ENCODE measurements at regions not wholly inside any gene's neighbourhood (a gene's known extent, or its start where the extent isn't known, plus 50 kb on each side); places are given as distances from the start of the nearest gene placed in this dataset.
"Not testable (repeated sequence)": the region's sequence is repeated elsewhere in the genome, so short reads cannot be mapped to it uniquely, and the experiment has no call there.

DNA sequence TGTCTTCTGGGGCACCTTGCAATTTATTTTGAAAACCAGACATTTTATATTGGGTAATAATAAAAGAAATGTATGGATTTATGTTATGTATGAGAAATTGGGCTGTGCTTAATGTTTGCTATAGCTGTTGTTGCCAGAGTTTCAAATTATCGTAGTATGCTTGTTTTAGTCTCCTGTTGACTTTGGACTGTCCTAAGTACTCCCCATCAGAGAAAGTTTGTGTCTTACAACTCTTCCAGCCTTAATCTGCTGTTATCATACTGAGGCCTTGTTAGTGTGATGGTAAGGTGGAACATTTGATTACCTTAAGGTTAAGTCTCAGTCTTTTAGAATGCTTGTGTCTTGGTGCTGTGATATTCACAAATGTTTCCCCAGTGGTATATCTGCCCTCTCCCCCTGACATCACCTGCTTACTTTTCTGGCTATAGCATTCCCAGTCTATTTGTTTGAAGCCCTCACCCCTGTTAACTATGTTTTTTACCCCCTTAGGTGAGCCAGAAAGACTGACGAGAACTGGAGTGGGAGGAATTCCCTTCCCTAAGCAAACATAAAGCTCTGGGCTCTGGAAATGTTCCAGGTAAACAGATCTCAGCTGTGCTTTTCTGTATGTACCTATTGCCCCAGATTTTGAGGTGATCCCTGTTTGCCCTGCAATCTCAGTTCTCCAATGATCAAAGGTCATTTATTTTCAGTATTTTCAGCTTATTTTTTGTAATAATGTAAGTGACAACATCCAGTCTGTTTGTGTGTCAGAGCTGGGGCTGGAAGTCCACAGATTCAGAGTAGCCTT lies 581.1 kb upstream of the CITED2 start:
- no peak for DNase-seq

DNA sequence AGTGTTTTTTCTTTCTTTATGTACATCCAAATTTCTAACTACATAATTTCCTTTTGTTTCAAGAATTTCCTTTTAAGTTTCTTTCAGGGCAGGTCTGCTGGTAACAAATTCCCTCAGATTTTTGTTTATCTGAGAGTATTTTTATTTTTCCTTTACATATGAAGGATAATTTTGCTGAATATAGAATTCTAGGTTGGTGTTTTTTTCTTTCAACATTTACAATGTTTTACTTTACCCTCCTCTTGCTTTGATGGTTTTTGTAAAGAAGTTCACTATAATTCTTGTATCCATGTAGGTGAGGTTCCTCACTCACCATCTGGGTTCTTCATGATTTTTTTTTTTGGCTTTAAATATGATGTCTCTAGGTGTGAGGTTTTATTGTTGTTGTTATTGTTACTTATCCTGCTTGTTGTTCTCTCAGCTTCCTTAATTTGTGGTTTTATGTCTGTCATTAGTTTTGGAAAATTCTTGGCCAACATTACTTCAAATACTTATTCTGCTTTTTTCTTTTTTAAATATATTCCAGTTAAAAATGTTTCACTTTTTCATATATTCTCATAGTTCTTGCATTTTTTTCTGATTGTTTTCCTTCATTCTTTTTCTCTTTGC lies 580.1 kb upstream of the CITED2 start:
- no peak for DNase-seq
- in situ Hi-C loops (cut with HindIII; ENCODE audit: low pct_ligation_motif_present, low pct_unique_long_range_greater_than_20kb, low sequenced_read_pairs): no loop called here

More for the DNA sequence above, 581.1 kb upstream of the CITED2 start:
- in situ Hi-C loops (cut with HindIII; ENCODE audit: low pct_ligation_motif_present, low pct_unique_long_range_greater_than_20kb, low sequenced_read_pairs): no loop called here

DNA sequence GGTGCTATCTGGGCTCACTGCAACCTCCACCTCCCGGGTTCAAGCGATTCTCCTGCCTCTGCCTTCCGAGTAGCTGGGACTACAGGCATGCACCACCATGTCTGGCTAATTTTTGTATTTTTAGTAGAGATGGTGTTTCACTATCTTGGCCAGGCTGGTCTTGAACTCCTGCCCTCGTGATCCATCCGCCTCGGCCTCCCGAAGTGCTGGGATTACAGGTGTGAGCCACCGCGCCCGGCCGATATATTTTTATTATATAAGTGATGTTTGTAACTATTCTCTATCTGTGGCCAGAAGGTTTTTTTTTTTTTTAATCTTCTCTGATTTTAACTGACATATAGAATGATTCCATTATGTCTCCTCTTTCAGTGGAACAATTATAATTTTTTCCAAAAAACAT lies 579.3 kb upstream of the CITED2 start:
- in situ Hi-C loops (cut with HindIII; ENCODE audit: low pct_ligation_motif_present, low pct_unique_long_range_greater_than_20kb, low sequenced_read_pairs); DNase-seq: not testable (repeated sequence)

DNA sequence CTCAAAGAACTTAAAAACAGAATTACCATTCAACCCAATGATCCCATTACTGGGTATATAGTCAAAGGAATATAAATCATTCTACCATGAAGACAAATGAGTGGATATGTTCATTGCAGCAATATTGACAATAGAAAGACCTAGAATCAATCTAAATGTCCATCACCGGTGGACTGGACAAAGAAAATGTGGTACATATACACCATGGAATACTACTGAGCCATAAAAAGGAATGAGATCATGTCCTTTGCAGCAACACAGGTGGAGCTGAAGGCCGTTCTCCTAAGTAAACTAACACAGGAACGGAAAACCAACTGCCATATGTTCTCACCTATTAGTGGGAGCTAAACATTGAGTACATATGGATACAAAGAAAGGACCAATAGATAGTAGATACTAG lies 576.7 kb upstream of the CITED2 start:
- in situ Hi-C loops (cut with HindIII; ENCODE audit: low pct_ligation_motif_present, low pct_unique_long_range_greater_than_20kb, low sequenced_read_pairs): no loop called here
- no peak for DNase-seq

DNA sequence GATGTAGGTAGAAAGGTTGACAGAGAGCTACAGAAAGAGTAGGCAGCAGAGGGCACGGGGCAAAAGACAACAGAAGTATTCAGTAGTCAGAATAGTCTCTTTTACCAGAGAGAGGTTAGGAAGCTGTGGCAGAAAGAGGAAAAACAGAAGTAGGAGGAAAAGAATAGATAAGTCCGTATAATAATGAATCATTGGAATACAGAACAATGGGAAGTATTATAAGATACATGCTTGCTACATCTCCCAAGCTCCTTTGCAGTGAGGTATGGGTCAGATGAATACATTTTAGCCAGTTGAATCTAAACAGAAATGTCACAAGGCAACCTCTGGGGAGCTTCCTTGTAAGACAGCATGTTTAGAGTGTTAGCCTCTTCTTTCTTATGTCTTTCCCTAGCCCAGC lies 570.5 kb upstream of the CITED2 start:
- in situ Hi-C loops (cut with HindIII; ENCODE audit: low pct_ligation_motif_present, low pct_unique_long_range_greater_than_20kb, low sequenced_read_pairs): no loop called here

DNA sequence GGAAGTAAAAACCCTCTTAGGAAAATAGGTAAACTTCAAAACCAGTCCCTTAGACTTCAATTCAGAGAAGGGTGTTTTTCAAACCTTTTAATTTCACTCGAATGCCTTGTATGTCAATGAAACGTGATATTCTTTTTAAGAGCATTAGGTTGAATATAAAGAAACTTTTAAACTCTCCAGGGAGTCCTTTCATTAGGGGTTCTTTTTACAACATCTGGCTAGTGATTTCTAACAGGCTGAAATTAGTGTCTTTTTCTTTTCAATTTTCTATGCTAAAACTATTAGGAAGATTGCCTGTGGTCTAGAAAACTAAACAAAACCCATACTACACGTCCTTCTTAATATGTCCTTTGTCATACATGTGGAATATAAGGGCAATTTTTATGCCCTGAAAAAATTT lies 569.7 kb upstream of the CITED2 start:
- DNase-seq: no peak
- in situ Hi-C loops (cut with HindIII; ENCODE audit: low pct_ligation_motif_present, low pct_unique_long_range_greater_than_20kb, low sequenced_read_pairs): no loop called here

More for the DNA sequence above, 570.5 kb upstream of the CITED2 start:
- DNase-seq: no peak

DNA sequence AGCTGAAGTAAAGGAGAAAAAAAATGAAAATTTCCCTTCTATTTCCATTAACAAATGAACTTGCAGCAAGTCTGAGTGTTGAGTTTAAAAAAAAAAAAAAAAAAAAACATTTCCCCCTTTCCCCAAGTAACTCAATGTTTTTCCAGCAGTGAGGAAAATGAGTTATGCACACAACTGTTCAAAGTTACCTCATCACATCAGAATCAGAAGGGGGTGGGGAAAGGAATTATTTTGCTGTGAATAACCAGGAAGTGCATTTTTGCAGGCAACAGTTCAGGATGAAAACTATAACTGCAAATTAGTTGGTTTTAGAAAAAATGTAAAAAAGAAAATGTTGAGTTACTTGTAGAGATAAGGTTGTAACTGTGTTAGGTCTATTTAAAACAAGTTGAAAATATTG lies 568.9 kb upstream of the CITED2 start:
- DNase-seq: peak; percentile 82
- in situ Hi-C loops (cut with HindIII; ENCODE audit: low pct_ligation_motif_present, low pct_unique_long_range_greater_than_20kb, low sequenced_read_pairs): no loop called here

DNA sequence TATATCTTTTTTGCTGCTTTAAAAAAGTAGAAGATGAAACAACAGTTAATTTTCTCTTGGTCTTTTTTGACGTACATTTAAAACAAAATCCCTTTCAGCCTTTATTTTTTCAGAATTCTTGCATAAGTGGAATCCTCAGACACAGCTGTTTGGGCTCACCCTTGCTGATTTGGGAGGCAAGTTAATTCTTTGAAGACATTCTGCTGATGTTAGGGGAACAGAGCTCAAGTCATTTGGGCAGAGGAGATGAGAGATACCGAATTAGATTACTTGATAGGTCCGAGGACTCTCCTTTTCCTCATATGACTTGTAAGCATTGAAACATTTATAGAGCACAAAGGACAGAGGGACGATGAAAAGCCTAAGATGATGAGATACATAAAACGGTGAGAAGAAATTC lies 567.9 kb upstream of the CITED2 start:
- in situ Hi-C loops (cut with HindIII; ENCODE audit: low pct_ligation_motif_present, low pct_unique_long_range_greater_than_20kb, low sequenced_read_pairs): no loop called here
- DNase-seq: no peak

DNA sequence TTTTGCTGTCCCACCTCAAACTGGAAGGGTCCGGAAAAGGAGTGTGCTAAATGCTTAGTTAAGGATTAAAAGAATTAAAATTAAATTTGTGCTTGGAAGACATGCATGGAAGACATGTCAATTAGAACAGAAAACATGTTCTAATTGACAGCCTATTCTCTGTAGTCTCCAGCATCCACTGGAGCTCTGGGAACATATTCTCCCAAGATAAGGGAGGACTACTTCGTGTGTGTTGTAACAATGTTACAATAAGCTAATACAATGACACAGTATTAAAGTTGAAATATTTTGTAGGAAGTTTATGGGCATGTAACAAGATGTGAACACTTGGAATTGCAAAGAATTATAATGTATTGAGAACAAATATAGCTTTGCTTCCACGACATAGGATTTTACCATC lies 567.4 kb upstream of the CITED2 start:
- in situ Hi-C loops (cut with HindIII; ENCODE audit: low pct_ligation_motif_present, low pct_unique_long_range_greater_than_20kb, low sequenced_read_pairs): no loop called here

DNA sequence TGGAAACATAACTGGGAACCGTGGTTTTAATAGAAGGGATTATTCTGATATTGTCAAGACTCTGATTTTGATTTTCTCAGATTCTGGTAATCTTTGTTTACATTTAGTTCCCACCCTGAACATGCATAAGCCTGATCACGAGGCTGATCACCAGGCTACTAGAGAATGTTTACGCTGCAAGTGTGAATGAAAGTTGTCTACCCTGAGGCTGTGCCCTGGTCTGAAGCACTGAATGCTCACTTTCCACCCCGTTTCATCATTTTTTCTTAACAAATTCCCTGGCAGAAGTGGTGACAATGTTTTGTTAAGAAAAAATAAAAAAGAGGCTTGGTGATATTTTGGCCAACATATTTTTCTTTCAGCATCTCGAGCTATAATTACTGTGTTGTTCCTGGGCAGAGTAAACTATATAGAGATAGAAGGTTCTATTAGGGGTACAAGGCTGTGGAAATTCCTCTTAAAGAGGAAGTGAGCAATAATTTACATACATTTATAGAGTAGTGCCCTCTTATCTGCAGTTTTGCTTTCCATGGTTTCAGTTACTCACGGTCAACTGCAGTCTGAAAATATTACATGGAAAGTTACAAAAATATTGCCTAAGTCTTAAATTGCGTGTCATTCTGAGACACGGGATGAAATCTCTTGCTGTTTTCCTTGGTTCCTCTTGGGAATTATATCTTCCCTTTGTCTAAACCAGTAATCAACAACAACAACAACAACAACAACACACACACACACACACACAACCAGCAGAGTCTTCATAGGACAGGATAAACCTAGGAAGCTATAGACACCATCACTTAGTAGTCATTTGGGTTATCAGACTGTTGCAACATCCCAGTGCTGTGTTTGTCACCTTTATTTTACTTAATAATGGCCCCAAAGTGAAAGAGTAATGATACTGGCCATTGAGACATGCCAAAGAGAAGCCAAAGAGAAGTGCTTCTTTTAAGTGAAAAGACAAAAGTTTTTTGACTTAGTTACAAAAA lies 566.6 kb upstream of the CITED2 start:
- no peak for DNase-seq
- in situ Hi-C loops (cut with HindIII; ENCODE audit: low pct_ligation_motif_present, low pct_unique_long_range_greater_than_20kb, low sequenced_read_pairs): no loop called here

More for the DNA sequence above, 567.4 kb upstream of the CITED2 start:
- DNase-seq: no peak

DNA sequence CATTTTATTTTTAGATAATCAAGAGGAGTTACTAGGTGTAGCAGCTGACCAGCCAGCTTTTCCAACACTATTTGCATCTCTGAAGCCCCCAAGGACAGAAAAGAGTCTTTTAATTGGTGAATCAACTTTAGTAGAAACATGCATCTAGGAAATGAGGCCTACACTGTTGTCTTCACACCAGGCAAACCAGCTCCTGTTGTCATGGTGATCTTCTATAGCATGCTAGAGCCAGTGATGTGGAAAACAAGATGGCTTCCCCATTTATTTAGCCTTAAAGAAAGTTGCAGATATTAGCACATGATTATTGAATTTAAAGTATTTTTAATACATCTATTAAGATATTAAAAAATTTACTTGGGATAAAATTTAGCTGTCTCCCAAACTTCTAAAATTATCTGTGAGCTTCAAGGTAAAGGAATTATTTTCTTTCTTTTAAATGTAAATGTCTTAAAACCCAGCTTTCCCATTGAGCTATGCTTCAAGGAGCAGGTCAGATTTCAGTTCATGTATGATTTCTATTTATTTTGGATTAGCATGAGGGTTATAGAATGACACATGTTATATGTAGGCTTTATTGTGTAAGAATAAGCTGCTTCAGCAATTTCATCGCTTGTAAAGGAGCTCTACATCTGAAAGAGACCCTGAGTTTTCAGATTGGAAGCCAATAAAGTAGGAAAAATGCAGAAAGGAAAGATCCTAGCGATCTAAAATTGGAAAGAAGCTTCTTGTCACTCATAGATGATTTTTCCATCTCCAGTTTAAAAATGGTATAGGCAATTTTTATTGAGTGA lies 564.9 kb upstream of the CITED2 start:
- in situ Hi-C loops (cut with HindIII; ENCODE audit: low pct_ligation_motif_present, low pct_unique_long_range_greater_than_20kb, low sequenced_read_pairs): no loop called here
- DNase-seq: no peak

DNA sequence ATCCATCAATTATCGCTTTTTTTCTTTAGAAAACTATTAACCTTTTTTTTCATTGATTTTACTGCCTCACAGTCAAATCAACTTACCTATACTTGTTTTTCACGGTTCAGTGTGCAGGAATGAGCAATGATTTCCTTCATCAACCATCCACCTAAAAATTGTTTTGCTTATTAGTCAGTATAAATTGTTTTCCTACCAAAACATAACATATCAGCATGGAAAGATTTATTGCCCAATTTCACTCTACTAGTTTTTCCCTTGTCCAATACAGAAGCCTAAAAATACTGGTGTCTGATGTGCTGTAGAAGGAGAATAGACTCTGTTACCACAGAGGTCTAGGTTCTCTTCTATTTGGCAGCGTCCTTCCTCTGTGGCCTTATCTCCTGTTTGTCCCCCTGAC lies 558.2 kb upstream of the CITED2 start:
- no peak for DNase-seq
- in situ Hi-C loops (cut with HindIII; ENCODE audit: low pct_ligation_motif_present, low pct_unique_long_range_greater_than_20kb, low sequenced_read_pairs): no loop called here

DNA sequence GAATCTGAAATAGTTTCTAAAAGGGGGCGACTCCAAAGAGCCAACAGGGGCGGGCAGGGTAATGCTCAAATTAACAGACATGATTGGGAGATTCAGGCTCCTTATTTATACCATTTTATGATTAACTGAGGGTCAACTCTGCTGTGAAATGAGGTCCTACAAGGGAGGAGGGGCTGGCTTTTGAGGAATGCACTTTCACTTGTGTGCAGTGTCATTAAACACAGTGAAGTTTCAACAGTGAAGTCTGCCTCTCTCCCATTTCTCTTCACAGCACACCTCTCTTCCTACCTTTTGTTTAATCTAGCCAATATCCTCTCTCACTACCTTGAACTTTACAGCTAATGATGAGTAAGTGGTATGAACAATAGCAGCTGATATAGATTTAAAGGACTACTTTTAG lies 557.3 kb upstream of the CITED2 start:
- peak; percentile 7 for DNase-seq
- in situ Hi-C loops (cut with HindIII; ENCODE audit: low pct_ligation_motif_present, low pct_unique_long_range_greater_than_20kb, low sequenced_read_pairs): no loop called here

DNA sequence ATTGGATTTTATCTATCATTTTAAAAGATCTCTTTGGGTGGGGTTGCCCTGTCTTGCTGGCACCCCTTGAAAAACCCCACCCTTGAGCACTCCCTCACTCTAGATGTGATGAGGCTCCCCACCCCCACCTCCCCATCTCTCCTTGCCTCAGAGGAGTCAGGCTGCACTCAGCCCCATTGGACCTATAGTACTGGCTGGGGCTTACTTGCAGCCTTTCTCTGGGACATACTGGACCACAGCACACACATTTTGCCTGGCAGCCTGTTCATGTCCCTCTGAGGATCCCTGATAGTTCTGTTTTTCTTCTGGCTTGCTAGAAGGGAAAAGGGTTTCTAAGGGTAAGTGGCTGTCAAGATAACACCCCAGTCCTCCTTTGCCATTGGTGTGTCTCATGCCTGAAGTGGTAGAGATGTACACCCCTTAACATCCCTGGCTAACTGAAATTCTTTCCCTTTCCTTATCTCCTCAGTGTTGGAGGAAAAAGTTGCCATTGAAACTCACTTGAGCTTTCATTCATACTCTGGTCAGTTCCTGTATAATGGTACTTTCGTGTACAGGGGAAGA lies 553.4 kb upstream of the CITED2 start:
- in situ Hi-C loops (cut with HindIII; ENCODE audit: low pct_ligation_motif_present, low pct_unique_long_range_greater_than_20kb, low sequenced_read_pairs): no loop called here
- no peak for DNase-seq

DNA sequence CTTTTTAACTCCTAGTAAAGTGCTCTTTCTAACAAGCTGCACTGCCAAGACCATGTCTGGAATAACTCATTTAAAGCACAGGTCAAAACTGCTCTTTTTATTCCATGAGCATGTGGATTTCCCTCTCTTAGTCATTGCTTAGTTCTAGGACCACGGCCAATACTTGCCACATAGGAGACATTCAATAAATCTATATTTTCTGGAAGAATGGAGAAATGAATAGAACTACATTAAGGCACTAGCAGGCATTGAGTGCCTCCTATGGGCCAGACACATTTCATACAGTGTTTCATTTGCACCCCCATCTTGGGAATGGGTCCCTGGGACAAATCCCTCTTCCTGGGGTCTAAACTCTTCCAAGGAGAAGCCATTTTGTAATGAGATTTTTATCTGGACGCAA lies 552.8 kb upstream of the CITED2 start:
- DNase-seq: no peak
- in situ Hi-C loops (cut with HindIII; ENCODE audit: low pct_ligation_motif_present, low pct_unique_long_range_greater_than_20kb, low sequenced_read_pairs): no loop called here

DNA sequence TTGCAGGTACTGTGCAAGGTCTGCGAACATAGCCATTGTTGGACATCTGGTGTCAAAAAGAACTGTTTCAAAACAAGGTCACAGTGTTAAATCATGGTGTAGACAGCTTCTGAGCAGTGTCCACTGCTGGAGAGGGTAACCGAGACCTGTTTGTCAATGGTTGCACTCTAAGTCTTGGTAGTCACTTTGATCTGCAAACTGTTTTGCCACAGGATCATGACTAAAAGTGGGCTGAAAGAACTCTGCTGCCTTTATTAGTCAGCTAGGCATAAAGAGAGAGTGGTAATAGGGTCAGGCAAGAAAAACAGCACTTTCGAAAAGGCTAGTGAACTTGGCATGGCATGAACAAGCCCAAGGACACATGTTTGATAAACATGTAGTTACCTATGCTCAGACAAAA lies 552.3 kb upstream of the CITED2 start:
- in situ Hi-C loops (cut with HindIII; ENCODE audit: low pct_ligation_motif_present, low pct_unique_long_range_greater_than_20kb, low sequenced_read_pairs): no loop called here
- no peak for DNase-seq

DNA sequence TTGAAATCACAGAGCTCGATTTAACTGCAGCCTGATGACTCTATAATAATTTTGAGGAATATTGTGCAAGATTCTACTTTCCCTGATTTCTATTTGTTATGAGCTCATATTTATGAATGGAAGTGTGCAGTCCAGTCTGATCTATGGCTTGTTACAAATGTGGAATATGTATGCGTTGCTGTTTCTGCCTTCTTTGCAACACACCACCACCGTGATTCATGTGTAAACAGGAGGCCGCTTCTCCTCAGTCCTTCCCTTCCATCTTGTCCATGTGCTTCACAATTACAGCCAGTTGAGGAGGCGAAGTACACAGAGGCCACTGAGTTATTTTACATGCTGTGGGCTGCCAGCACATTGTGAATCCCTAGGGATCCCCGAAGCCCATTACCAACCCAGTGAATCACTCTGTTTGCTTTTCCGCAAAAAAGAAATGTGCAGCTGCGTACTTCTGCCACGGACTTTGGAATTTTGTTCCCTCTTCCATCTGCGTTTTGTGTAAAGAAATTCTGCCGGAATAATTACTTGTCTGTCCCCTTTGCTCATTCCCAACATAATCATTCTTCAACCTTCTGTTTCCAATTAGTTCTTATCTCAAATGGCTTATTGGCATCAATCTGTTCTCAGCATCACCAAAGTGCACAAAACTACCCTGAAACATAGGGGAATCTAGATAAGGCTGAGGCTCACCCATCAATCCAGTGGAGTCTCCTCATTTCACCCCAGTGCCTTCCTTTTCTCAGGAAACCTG lies 551.6 kb upstream of the CITED2 start:
- in situ Hi-C loops (cut with HindIII; ENCODE audit: low pct_ligation_motif_present, low pct_unique_long_range_greater_than_20kb, low sequenced_read_pairs): no loop called here
- no peak for DNase-seq

Measured in ACHN (cell line).